Thyroid gland (tissue), 4 donors: ENCODE measurements at regions not wholly inside any gene's neighbourhood (a gene's known extent, or its start where the extent isn't known, plus 50 kb on each side); places are given as distances from the start of the nearest gene placed in this dataset.

Source experiments
- POLR2A ChIP-seq, 2 donors: fragments of 450-650 bp; IDR thresholded peaks; one replicate each; pipeline ENCODE4 v1.6.1; 2017; ENCODE audit warnings: antibody characterized with exemption in 2 of 2, mild to moderate bottlenecking in 2 of 2, moderate library complexity in 1 of 2
- TF ChIP-seq, protein P1 (sequence below), 6 experiments: fragments of 200-600 bp in 3 of 6; fragments of 450-650 bp in 3 of 6; sonication (generic) in 3 of 6; IDR thresholded peaks; one replicate each; pipeline ENCODE4 v1.5.1; 2016 to 2019; ENCODE audit warnings: antibody characterized with exemption in 6 of 6, mild to moderate bottlenecking in 2 of 6, inconsistent platforms in 1 of 6, moderate library complexity in 1 of 6

DNA sequence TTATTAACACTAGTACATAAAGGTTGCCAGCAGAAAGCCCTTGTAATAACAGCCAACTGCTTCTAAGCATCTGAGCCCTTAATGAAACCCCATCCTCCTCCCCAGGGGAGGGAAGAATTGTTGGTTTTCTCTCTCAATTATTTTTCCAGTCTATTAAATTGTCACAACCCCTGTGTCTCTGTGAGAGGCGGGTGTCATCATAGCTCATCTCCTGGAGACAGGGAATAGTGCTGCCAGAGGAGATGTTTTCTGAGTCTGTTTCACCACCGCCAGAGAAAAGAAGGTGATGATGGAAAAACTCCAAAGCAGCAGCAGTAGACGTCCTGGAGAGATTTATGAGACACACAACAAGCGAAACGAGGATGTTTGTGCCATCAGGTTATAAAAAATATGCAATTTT is 271.1 kb upstream of the NMUR2 start:
- TF ChIP-seq POLR2A (IDR thresholded peaks at IDR 0.05), result no peak
- TF ChIP-seq, protein P1, sequence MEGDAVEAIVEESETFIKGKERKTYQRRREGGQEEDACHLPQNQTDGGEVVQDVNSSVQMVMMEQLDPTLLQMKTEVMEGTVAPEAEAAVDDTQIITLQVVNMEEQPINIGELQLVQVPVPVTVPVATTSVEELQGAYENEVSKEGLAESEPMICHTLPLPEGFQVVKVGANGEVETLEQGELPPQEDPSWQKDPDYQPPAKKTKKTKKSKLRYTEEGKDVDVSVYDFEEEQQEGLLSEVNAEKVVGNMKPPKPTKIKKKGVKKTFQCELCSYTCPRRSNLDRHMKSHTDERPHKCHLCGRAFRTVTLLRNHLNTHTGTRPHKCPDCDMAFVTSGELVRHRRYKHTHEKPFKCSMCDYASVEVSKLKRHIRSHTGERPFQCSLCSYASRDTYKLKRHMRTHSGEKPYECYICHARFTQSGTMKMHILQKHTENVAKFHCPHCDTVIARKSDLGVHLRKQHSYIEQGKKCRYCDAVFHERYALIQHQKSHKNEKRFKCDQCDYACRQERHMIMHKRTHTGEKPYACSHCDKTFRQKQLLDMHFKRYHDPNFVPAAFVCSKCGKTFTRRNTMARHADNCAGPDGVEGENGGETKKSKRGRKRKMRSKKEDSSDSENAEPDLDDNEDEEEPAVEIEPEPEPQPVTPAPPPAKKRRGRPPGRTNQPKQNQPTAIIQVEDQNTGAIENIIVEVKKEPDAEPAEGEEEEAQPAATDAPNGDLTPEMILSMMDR (IDR thresholded peaks at IDR 0.05), result no peak
